Neural progenitor cell (in vitro differentiated cells): ENCODE measurements at regions not wholly inside any gene's neighbourhood (a gene's known extent, or its start where the extent isn't known, plus 50 kb on each side); places are given as distances from the start of the nearest gene placed in this dataset.

ENCODE experiments used
- DNase-seq: peaks from one replicate; pipeline ENCODE4 v3.0.0-alpha.2; 2016; ENCODE audit warnings: low spot score
- H2AFZ ChIP-seq: fragments of 200-600 bp; sonication (generic); replicated peaks from 2 replicates; pipeline ENCODE4 v1.6.1; 2016; ENCODE audit warnings: antibody characterized with exemption
- H3F3A ChIP-seq: fragments of 200-600 bp; sonication (generic); 2 replicates; pipeline ENCODE4 v1.6.1; 2016; ENCODE audit warnings: antibody characterized with exemption, low read depth
- H3K27ac ChIP-seq: fragments of 200-600 bp; sonication (generic); 2 replicates; pipeline ENCODE4 v1.5.1; 2016; ENCODE audit warnings: mild to moderate bottlenecking
- H3K27me3 ChIP-seq: fragments of 200-600 bp; sonication (generic); 2 replicates; pipeline ENCODE4 v1.6.1; 2016; ENCODE audit warnings: mild to moderate bottlenecking, moderate library complexity
- H3K36me3 ChIP-seq: fragments of 200-600 bp; sonication (generic); 2 replicates; pipeline ENCODE4 v1.5.1; 2016
- H3K4me1 ChIP-seq: fragments of 200-600 bp; sonication (generic); 2 replicates; pipeline ENCODE4 v1.6.1; 2016; ENCODE audit warnings: mixed run types
- H3K4me2 ChIP-seq: fragments of 200-600 bp; sonication (generic); 2 replicates; pipeline ENCODE4 v1.6.1; 2016
- H3K4me3 ChIP-seq: fragments of 200-600 bp; sonication (generic); 2 replicates; pipeline ENCODE4 v1.5.1; 2016
- H3K79me2 ChIP-seq: fragments of 200-600 bp; sonication (generic); 2 replicates; pipeline ENCODE4 v1.6.1; 2016; ENCODE audit warnings: low read depth
- H3K9ac ChIP-seq: fragments of 200-600 bp; sonication (generic); 2 replicates; pipeline ENCODE4 v1.6.1; 2016
- H3K9me3 ChIP-seq: fragments of 200-600 bp; sonication (generic); 2 replicates; pipeline ENCODE4 v1.5.1; 2016; ENCODE audit warnings: low read depth
- H4K20me1 ChIP-seq: fragments of 200-600 bp; sonication (generic); 2 replicates; pipeline ENCODE4 v1.6.1; 2016; ENCODE audit warnings: low read depth
- H3K27ac Mint-ChIP-seq: 3 replicates; pipeline ENCODE4 v1.8.0; 2021; ENCODE audit warnings: mixed read lengths
- H3K27me3 Mint-ChIP-seq: 2 replicates; pipeline ENCODE4 v1.8.0; 2022; ENCODE audit warnings: low read depth, mild to moderate bottlenecking, inconsistent platforms, moderate library complexity, mixed read lengths; ENCODE audit not compliant: insufficient read depth
- H3K36me3 Mint-ChIP-seq: 3 replicates; pipeline ENCODE4 v1.8.0; 2021; ENCODE audit warnings: mixed read lengths
- H3K4me1 Mint-ChIP-seq: 3 replicates; pipeline ENCODE4 v1.8.0; 2021; ENCODE audit warnings: mixed read lengths
- H3K4me3 Mint-ChIP-seq: 3 replicates; pipeline ENCODE4 v1.8.0; 2021; ENCODE audit warnings: mild to moderate bottlenecking, moderate library complexity, mixed read lengths
- H3K9me3 Mint-ChIP-seq: 3 replicates; pipeline ENCODE4 v1.8.0; 2020; ENCODE audit warnings: mixed read lengths
- CTCF ChIP-seq: fragments of 200-600 bp; sonication (generic); IDR thresholded peaks from 2 replicates; pipeline ENCODE4 v1.5.1; 2017; ENCODE audit warnings: antibody characterized with exemption, mild to moderate bottlenecking
- EZH2 ChIP-seq: fragments of 200-600 bp; sonication (generic); IDR thresholded peaks from 2 replicates; pipeline ENCODE4 v1.6.1; 2017; ENCODE audit warnings: antibody characterized with exemption, mild to moderate bottlenecking, moderate library complexity
- EZH2phosphoT487 ChIP-seq: fragments of 200-600 bp; sonication (generic); IDR thresholded peaks from 2 replicates; pipeline ENCODE4 v1.6.1; 2017; ENCODE audit warnings: antibody characterized with exemption

- Histone ChIP-seq H2AFZ (no peak overlapping the region), H4K20me1 (no peaks in the 10 kb centered on the region), H3K9me3 (no peaks in the 10 kb centered on the region), H3K79me2 (no peaks in the 10 kb centered on the region), H3K27me3 (no peaks in the 10 kb centered on the region), H3K4me2 (no peak overlapping the region), H3K4me3 (no peak overlapping the region), H3K9ac (no peak overlapping the region), H3K4me1 (peaks cover 6% of the 10 kb centered on the region), H3F3A (no peaks in the 10 kb centered on the region), H3K36me3 (no peaks in the 10 kb centered on the region), H3K27ac (no peak overlapping the region)
- Mint-ChIP-seq H3K4me3 (no peak overlapping the region), H3K9me3 (no peaks in the 10 kb centered on the region), H3K27me3 (peaks cover 10% of the 10 kb centered on the region), H3K36me3 (no peaks in the 10 kb centered on the region), H3K27ac (no peak overlapping the region), H3K4me1 (peaks cover 30% of the 10 kb centered on the region)
- no peak for DNase-seq
- TF ChIP-seq EZH2phosphoT487, result no peak
- TF ChIP-seq EZH2, result no peak
- no peak for TF ChIP-seq CTCF
Measured at GRCh38 chr20:24118034-24118433, 129.5 kb upstream of the GGTLC1 start.

- no peaks in the 10 kb centered on the region for H4K20me1 ChIP-seq
- H3K9ac ChIP-seq, result no peak overlapping the region
- H3K4me3 Mint-ChIP-seq, result no peak overlapping the region
- H3K4me1 ChIP-seq, result peaks cover 6% of the 10 kb centered on the region
- no peaks in the 10 kb centered on the region for H3K36me3 Mint-ChIP-seq
- H3K36me3 ChIP-seq, result no peaks in the 10 kb centered on the region
- H3K27me3 ChIP-seq, result no peaks in the 10 kb centered on the region
- H3K4me3 ChIP-seq, result no peak overlapping the region
- H3K9me3 Mint-ChIP-seq, result no peaks in the 10 kb centered on the region
- no peak overlapping the region for H3K4me2 ChIP-seq
- H3K4me1 Mint-ChIP-seq, result peaks cover 32% of the 10 kb centered on the region
- H2AFZ ChIP-seq, result no peak overlapping the region
- no peak overlapping the region for H3K27ac ChIP-seq
- no peaks in the 10 kb centered on the region for H3K79me2 ChIP-seq
- H3K9me3 ChIP-seq, result no peaks in the 10 kb centered on the region
- TF ChIP-seq EZH2, result no peak
- H3F3A ChIP-seq, result no peaks in the 10 kb centered on the region
- peaks cover 10% of the 10 kb centered on the region for H3K27me3 Mint-ChIP-seq
- DNase-seq, result no peak
- no peak overlapping the region for H3K27ac Mint-ChIP-seq
Measured at GRCh38 chr20:24117383-24117782, 128.8 kb upstream of the GGTLC1 start.

GRCh38 chr20:24116611-24117010, 128.0 kb upstream of the GGTLC1 start:
- Histone ChIP-seq H3K27ac (no peak overlapping the region), H3K9me3 (no peaks in the 10 kb centered on the region), H3K79me2 (no peaks in the 10 kb centered on the region), H2AFZ (no peak overlapping the region), H3K36me3 (no peaks in the 10 kb centered on the region), H3K9ac (no peak overlapping the region), H3K4me2 (no peak overlapping the region), H3F3A (no peaks in the 10 kb centered on the region), H3K4me3 (no peak overlapping the region), H3K27me3 (no peaks in the 10 kb centered on the region), H4K20me1 (no peaks in the 10 kb centered on the region), H3K4me1 (peaks cover 6% of the 10 kb centered on the region)
- Mint-ChIP-seq H3K27ac (peak overlapping the region; percentile 46), H3K9me3 (no peaks in the 10 kb centered on the region), H3K27me3 (peaks cover 10% of the 10 kb centered on the region), H3K4me3 (no peak overlapping the region), H3K36me3 (no peaks in the 10 kb centered on the region), H3K4me1 (peaks cover 32% of the 10 kb centered on the region)
- no peak for DNase-seq
- TF ChIP-seq EZH2phosphoT487 (no peak), EZH2 (no peak), CTCF (no peak)

GRCh38 chr20:24112360-24112759, 123.8 kb upstream of the GGTLC1 start:
- H3K9me3 Mint-ChIP-seq, result no peaks in the 10 kb centered on the region
- peaks cover 21% of the 10 kb centered on the region for H3K4me1 Mint-ChIP-seq
- no peaks in the 10 kb centered on the region for H3K79me2 ChIP-seq
- no peaks in the 10 kb centered on the region for H4K20me1 ChIP-seq
- H3K4me3 Mint-ChIP-seq, result no peak overlapping the region
- H3K4me3 ChIP-seq, result no peak overlapping the region
- DNase-seq, result no peak
- H3K4me1 ChIP-seq, result peaks cover 6% of the 10 kb centered on the region
- no peaks in the 10 kb centered on the region for H3K36me3 Mint-ChIP-seq
- no peak overlapping the region for H2AFZ ChIP-seq
- no peak overlapping the region for H3K27ac Mint-ChIP-seq
- no peak overlapping the region for H3K27ac ChIP-seq
- TF ChIP-seq EZH2, result no peak
- no peak for TF ChIP-seq CTCF
- TF ChIP-seq EZH2phosphoT487, result no peak
- H3K9me3 ChIP-seq, result no peaks in the 10 kb centered on the region
- peaks cover 8% of the 10 kb centered on the region for H3K27me3 Mint-ChIP-seq
- H3K36me3 ChIP-seq, result no peaks in the 10 kb centered on the region
- H3K27me3 ChIP-seq, result no peaks in the 10 kb centered on the region
- H3F3A ChIP-seq, result no peaks in the 10 kb centered on the region
- no peak overlapping the region for H3K4me2 ChIP-seq
- no peak overlapping the region for H3K9ac ChIP-seq
